HG03432 (cell line): ENCODE measurements at regions not wholly inside any gene's neighbourhood (a gene's known extent, or its start where the extent isn't known, plus 50 kb on each side); places are given as distances from the start of the nearest gene placed in this dataset.
A peak's percentile ranks its signal among the peaks of the same experiment; 100 is the strongest.
"Not testable (repeated sequence)": the region's sequence is repeated elsewhere in the genome, so short reads cannot be mapped to it uniquely, and the experiment has no call there.

Experiments used
- ATAC-seq: cut with Tn5 transposase; IDR thresholded peaks from one replicate; pipeline ENCODE4 v1.9.1; 2021; ENCODE audit warnings: mild to moderate bottlenecking, moderate library complexity; ENCODE audit not compliant: unreplicated experiment

- no peak for ATAC-seq
These were observed 624.1 kb downstream of the PKHD1 start for GRCh38 chr6:51463321-51463720.

GRCh38 chr6:51464956-51465355, 622.5 kb downstream of the PKHD1 start:
- ATAC-seq = no peak

- ATAC-seq = no peak
These were observed 621.0 kb downstream of the PKHD1 start for GRCh38 chr6:51466427-51466826.

- ATAC-seq = no peak
These were observed 620.0 kb downstream of the PKHD1 start for GRCh38 chr6:51467231-51467952.

GRCh38 chr6:51468704-51469103, 618.7 kb downstream of the PKHD1 start:
- no peak for ATAC-seq

- ATAC-seq = peak; percentile 51
These were observed 614.5 kb downstream of the PKHD1 start for GRCh38 chr6:51472745-51473487.

GRCh38 chr6:51474022-51474975, 613.1 kb downstream of the PKHD1 start:
- ATAC-seq = no peak

- ATAC-seq = no peak
These were observed 609.6 kb downstream of the PKHD1 start for GRCh38 chr6:51477711-51478311.

GRCh38 chr6:51479296-51479695, 608.1 kb downstream of the PKHD1 start:
- ATAC-seq = no peak

- no peak for ATAC-seq
These were observed 607.4 kb downstream of the PKHD1 start for GRCh38 chr6:51480040-51480439.

- not testable (repeated sequence) for ATAC-seq
These were observed 601.5 kb downstream of the PKHD1 start for GRCh38 chr6:51485869-51486268.

GRCh38 chr6:51487937-51488336, 599.5 kb downstream of the PKHD1 start:
- no peak for ATAC-seq

GRCh38 chr6:51489133-51489532, 598.3 kb downstream of the PKHD1 start:
- ATAC-seq = no peak

- ATAC-seq = no peak
These were observed 597.3 kb downstream of the PKHD1 start for GRCh38 chr6:51490101-51490500.

- no peak for ATAC-seq
These were observed 593.1 kb downstream of the PKHD1 start for GRCh38 chr6:51494342-51494741.

GRCh38 chr6:51495096-51495495, 592.3 kb downstream of the PKHD1 start:
- ATAC-seq = no peak

GRCh38 chr6:51495610-51496396, 591.6 kb downstream of the PKHD1 start:
- no peak for ATAC-seq

- no peak for ATAC-seq
These were observed 584.4 kb downstream of the PKHD1 start for GRCh38 chr6:51502996-51503395.

- ATAC-seq = no peak
These were observed 582.0 kb downstream of the PKHD1 start for GRCh38 chr6:51505434-51505833.

- no peak for ATAC-seq
These were observed 577.8 kb downstream of the PKHD1 start for GRCh38 chr6:51509597-51509996.
